Panc1 (cell line): ENCODE measurements at regions not wholly inside any gene's neighbourhood (a gene's known extent, or its start where the extent isn't known, plus 50 kb on each side); places are given as distances from the start of the nearest gene placed in this dataset.

ENCODE experiments used
- ATAC-seq: fragments of 200-7000 bp; cut with Tn5 transposase; 2 replicates; pipeline ENCODE4 v1.9.1; 2020; ENCODE audit warnings: mild to moderate bottlenecking, moderate library complexity
- BruUV-seq: library from RNA; stranded (reverse); fragments of 400-500 nt; replicated peaks from 2 replicates; lab custom pipeline; 2021; lab: Mats Ljungman, UMichigan
- CTCF ChIA-PET: fragments of 300-600 bp; sonication (Branson Sonifier 250); formaldehyde crosslinking; loops from one replicate; lab custom pipeline; 2022; ENCODE audit warnings: antibody characterized with exemption; lab: Charles Lee
- POLR2A ChIA-PET: fragments of 300-600 bp; sonication (Branson Sonifier 250); formaldehyde crosslinking; loops from one replicate; lab custom pipeline; 2022; ENCODE audit warnings: antibody characterized with exemption; lab: Charles Lee
- DNase-seq: peaks from one replicate; pipeline ENCODE4 v3.0.0-alpha.2; 2010; ENCODE audit warnings: low read depth, low spot score
- H3K27ac ChIP-seq: 2 replicates; pipeline ENCODE4 v1.5.1; 2011; ENCODE audit warnings: mild to moderate bottlenecking, low read length, inconsistent platforms
- H3K27me3 ChIP-seq: fragments of 200-500 bp; sonication (Bioruptor generic); 2 replicates; pipeline ENCODE4 v1.6.0; 2014; ENCODE audit warnings: low read length, inconsistent platforms; ENCODE audit not compliant: control insufficient read depth, insufficient read depth
- H3K36me3 ChIP-seq: fragments of 200-500 bp; sonication (Bioruptor generic); 2 replicates; pipeline ENCODE4 v1.5.1; 2014; ENCODE audit warnings: inconsistent platforms, mild to moderate bottlenecking, low read length, moderate library complexity; ENCODE audit not compliant: control insufficient read depth, insufficient read depth
- H3K4me1 ChIP-seq: 2 replicates; pipeline ENCODE4 v1.5.1; 2011; ENCODE audit warnings: inconsistent platforms, mild to moderate bottlenecking, low read length, moderate library complexity; ENCODE audit not compliant: control insufficient read depth, insufficient read depth
- H3K4me3 ChIP-seq, 2 experiments: 2 replicates each; pipeline ENCODE4 v1.5.1; 2011 to 2012; ENCODE audit warnings: low read depth in 2 of 2, low read length in 2 of 2, mild to moderate bottlenecking in 2 of 2, inconsistent platforms in 1 of 2, moderate library complexity in 1 of 2
- H3K9me3 ChIP-seq: fragments of 200-500 bp; sonication (Bioruptor generic); 2 replicates; pipeline ENCODE4 v1.5.1; 2014; ENCODE audit warnings: low read depth, mild to moderate bottlenecking, inconsistent platforms, low read length, moderate library complexity; ENCODE audit not compliant: control insufficient read depth, insufficient read depth
- POLR2AphosphoS5 ChIP-seq: IDR thresholded peaks from 2 replicates; pipeline ENCODE4 v1.6.1; 2012; ENCODE audit warnings: mild to moderate bottlenecking, low read depth, low read length, moderate library complexity
- SIN3A ChIP-seq: IDR thresholded peaks from 2 replicates; pipeline ENCODE4 v1.6.1; 2012; ENCODE audit warnings: low read depth, mild to moderate bottlenecking, low read length, moderate library complexity, borderline replicate concordance; ENCODE audit not compliant: insufficient read depth
- TCF7L2 ChIP-seq: IDR thresholded peaks from 2 replicates; pipeline ENCODE4 v1.6.1; 2011; ENCODE audit warnings: mild to moderate bottlenecking, low read depth, low read length, inconsistent platforms
- in situ Hi-C: cut with HindIII; loops from 2 replicates; pipeline ENCODE4 v1.10.0; 2016; ENCODE audit warnings: low sequenced_read_pairs, low pct_unique_long_range_greater_than_20kb
- intact Hi-C: fragments of 100-400 bp; cut with micrococcal nuclease; formaldehyde crosslinking; loops from one replicate; pipeline ENCODE4 v1.10.0; 2022; ENCODE audit not compliant: unreplicated experiment
- TF ChIP-seq, protein P1 (sequence below): fragments of 450-650 bp; IDR thresholded peaks from 2 replicates; pipeline ENCODE4 v1.5.1; 2017; ENCODE audit warnings: mild to moderate bottlenecking
- TF ChIP-seq, protein P2 (sequence below), 2 experiments: IDR thresholded peaks; 2 replicates each; pipeline ENCODE4 v1.6.1; 2011 to 2012; ENCODE audit warnings: low read depth in 2 of 2, control low read depth in 1 of 2, low read length in 1 of 2, mild to moderate bottlenecking in 1 of 2, moderate library complexity in 1 of 2; ENCODE audit not compliant: insufficient read depth in 1 of 2

DNA sequence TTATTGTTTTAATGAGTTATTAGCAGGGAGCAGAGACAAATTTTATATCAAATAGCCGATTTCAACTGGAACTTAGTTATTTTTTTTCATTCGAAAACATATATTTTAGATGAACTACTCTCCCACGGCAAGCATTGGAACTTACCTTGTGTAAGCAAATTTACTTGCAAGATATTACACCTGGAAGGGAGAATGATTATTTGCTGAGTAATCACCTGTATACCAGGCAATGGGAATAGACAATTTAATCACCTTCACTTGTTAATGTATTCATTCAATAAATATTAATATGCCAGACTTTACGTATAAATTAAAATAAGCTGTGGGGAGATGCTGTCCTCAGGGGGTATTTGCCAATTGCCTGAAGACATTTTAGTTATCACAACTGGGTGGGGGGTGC is 1069.9 kb upstream of the CHAC2 start:
- in situ Hi-C loops = no loop called here
- no TSS peak for BruUV-seq
- Histone ChIP-seq H3K36me3 (no peaks in the 10 kb centered on the region), H3K27me3 (no peaks in the 10 kb centered on the region), H3K27ac (no peak overlapping the region), H3K4me1 (no peaks in the 10 kb centered on the region), H3K4me3 (no peak overlapping the region), H3K9me3 (no peaks in the 10 kb centered on the region)
- intact Hi-C loops = no loop called here
- no peak for ATAC-seq
- TF ChIP-seq SIN3A = no peak
- TF ChIP-seq, protein P1, sequence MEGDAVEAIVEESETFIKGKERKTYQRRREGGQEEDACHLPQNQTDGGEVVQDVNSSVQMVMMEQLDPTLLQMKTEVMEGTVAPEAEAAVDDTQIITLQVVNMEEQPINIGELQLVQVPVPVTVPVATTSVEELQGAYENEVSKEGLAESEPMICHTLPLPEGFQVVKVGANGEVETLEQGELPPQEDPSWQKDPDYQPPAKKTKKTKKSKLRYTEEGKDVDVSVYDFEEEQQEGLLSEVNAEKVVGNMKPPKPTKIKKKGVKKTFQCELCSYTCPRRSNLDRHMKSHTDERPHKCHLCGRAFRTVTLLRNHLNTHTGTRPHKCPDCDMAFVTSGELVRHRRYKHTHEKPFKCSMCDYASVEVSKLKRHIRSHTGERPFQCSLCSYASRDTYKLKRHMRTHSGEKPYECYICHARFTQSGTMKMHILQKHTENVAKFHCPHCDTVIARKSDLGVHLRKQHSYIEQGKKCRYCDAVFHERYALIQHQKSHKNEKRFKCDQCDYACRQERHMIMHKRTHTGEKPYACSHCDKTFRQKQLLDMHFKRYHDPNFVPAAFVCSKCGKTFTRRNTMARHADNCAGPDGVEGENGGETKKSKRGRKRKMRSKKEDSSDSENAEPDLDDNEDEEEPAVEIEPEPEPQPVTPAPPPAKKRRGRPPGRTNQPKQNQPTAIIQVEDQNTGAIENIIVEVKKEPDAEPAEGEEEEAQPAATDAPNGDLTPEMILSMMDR = no peak
- TF ChIP-seq, protein P2, sequence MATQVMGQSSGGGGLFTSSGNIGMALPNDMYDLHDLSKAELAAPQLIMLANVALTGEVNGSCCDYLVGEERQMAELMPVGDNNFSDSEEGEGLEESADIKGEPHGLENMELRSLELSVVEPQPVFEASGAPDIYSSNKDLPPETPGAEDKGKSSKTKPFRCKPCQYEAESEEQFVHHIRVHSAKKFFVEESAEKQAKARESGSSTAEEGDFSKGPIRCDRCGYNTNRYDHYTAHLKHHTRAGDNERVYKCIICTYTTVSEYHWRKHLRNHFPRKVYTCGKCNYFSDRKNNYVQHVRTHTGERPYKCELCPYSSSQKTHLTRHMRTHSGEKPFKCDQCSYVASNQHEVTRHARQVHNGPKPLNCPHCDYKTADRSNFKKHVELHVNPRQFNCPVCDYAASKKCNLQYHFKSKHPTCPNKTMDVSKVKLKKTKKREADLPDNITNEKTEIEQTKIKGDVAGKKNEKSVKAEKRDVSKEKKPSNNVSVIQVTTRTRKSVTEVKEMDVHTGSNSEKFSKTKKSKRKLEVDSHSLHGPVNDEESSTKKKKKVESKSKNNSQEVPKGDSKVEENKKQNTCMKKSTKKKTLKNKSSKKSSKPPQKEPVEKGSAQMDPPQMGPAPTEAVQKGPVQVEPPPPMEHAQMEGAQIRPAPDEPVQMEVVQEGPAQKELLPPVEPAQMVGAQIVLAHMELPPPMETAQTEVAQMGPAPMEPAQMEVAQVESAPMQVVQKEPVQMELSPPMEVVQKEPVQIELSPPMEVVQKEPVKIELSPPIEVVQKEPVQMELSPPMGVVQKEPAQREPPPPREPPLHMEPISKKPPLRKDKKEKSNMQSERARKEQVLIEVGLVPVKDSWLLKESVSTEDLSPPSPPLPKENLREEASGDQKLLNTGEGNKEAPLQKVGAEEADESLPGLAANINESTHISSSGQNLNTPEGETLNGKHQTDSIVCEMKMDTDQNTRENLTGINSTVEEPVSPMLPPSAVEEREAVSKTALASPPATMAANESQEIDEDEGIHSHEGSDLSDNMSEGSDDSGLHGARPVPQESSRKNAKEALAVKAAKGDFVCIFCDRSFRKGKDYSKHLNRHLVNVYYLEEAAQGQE (IDR thresholded peaks at IDR 0.05; ENCODE audit: insufficient read depth in 1 of 2, low read depth in 2 of 2, low read length in 1 of 2) = no peak
- TF ChIP-seq POLR2AphosphoS5 = no peak
- TF ChIP-seq TCF7L2 = no peak
- no peak for DNase-seq
- ChIA-PET CTCF (no interaction called here), POLR2A (no interaction called here)

DNA sequence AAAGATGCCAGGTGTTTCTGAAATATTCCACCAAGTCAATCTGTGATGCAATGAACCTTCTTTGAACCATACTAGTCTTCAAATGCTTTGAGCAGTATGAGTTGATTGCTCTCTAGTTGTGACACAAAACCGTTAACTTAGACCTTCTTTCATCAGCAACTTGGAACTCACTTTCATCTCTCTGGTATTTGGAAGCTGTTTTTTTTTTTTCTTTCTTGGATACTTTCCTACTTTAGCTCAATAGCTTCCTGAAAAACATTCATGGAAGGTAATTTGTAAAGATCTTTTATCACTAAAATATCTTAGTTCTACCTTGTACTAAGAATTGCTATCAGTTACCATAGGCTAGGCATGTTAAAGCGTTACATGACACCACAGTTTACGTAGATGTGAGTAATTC is 1071.9 kb upstream of the CHAC2 start:
- DNase-seq (no peak), ATAC-seq (no peak)
- H3K4me1 ChIP-seq = no peaks in the 10 kb centered on the region
- ChIA-PET POLR2A (no interaction called here), CTCF (no interaction called here)
- no TSS peak for BruUV-seq
- no peaks in the 10 kb centered on the region for H3K36me3 ChIP-seq
- TF ChIP-seq, protein P2 (IDR thresholded peaks at IDR 0.05; ENCODE audit: insufficient read depth in 1 of 2, low read depth in 2 of 2, low read length in 1 of 2) = no peak
- TF ChIP-seq SIN3A = no peak
- no peak for TF ChIP-seq TCF7L2
- TF ChIP-seq, protein P1 = no peak
- TF ChIP-seq POLR2AphosphoS5 = no peak
- no peak overlapping the region for H3K4me3 ChIP-seq
- no peaks in the 10 kb centered on the region for H3K9me3 ChIP-seq
- H3K27me3 ChIP-seq = no peaks in the 10 kb centered on the region
- in situ Hi-C loops = no loop called here
- intact Hi-C loops = no loop called here
- H3K27ac ChIP-seq = no peak overlapping the region
